NCI-H2081 (cell line): ENCODE measurements at regions not wholly inside any gene's neighbourhood (a gene's known extent, or its start where the extent isn't known, plus 50 kb on each side); places are given as distances from the start of the nearest gene placed in this dataset.

Source experiments
- DNase-seq, 2 experiments: peaks; one replicate each; lab custom pipeline; 2025; lab: John Stamatoyannopoulos, UW

DNA sequence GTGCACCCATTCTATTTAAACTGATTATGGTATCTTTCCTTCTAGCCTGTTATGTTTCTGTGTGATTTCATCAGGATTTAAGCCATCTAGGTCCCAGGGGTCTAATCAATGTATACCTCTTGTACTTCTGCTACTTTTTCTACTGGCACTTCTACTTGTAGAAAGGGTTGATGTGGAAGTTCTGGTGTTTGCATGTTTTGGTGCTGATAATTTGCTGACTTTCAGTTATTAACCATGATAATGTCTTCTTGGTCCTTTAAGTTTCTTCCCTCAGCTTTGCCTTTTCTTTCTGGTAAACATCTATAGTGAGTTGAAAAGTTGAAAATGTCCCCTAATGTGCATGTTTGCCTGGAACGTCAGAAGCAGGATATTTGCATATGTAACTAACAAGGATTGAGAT lies 390.6 kb upstream of the MAP3K7 start:
- no peak for DNase-seq

DNA sequence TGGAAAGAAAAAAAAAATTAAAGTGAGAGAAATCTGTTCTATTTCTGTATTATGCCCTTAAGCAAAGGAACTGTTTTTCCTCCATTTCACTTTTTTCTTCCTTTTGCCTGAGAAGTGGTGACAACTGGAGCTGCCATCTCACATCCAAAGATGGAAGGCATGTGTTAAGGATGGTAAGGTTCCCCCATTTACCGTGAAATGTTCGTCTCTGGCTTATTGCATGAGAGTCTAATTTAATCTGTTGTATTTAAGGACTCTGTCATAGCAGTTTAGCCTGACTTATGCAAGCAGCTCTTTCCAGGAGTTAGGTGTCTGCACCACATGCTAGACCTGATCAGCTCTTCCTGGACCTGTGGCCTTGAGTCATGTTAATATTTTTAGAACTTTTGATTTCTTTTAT lies 389.5 kb upstream of the MAP3K7 start:
- no peak for DNase-seq

DNA sequence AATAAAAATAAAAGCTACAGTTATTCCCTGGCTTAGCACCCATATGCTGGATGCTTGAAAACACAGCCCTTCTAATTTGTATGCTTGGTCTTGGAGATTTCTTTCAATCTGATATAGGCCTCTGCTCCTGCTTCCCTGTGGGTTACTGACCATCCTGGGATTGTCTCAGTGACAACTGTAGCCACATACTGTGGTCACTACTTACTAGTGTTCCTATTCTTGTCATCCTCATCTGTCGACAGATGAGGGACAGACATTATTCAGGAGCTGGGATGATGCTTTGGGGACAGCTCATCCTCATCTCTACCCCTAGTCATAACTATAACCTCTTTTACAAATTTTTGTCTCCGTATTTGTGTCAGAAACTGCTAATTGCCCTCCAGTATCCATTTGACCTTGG lies 388.9 kb upstream of the MAP3K7 start:
- DNase-seq: no peak

DNA sequence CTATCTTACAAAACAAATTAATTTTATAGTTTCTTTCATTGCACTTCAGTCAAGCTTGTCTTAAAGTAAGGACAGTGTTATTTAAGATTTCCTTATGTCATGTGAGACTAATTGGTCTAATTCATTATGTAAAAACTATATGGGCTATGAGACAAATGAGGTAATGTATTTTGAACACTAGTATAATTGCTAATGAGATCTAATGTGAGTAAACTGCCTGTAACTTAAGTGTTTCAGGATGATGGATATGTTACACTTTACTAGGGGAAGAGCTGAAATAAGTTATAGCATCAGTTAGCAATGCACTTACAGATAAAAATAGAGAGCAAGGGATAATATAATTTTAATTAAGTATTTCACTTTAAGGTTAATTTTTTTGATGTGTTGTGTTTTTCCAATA lies 386.3 kb upstream of the MAP3K7 start:
- DNase-seq: no peak

DNA sequence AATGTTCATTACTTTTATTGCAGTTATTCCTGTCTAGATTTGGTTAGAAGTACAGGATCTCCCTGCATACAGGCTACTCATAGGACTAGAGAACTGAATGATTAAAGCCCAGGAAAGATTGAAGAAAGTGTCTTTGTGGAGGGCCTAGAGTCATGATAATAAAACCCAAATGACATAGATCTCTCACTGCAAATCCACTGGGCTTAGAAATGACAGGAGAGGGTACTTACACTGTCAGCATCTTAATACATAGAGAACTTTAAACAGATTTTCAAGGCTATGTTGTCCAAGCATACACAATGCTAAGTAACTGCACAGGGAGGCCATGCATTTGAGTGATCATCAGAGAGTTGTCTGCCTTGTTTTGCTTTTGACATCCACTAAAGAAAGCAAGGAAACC lies 383.8 kb upstream of the MAP3K7 start:
- DNase-seq: no peak

DNA sequence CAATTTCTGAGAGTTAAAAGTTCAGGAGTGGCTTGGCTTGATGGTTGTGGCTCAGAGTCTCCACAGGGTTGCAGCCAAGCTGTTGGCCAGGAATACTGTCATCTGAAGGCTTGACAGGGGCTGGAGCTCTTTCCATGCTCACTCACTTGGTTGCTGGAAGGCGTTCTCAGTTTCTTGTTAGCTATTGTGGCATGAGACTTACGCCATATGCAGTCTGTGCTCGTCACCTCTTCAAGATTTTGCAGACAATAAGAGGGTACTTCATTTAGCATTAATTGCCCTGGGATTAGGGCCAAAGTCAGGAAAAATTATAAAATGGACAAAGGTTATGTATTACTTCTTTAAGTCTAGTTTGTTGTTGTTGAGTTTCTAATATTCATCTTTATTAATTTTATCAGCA lies 380.6 kb upstream of the MAP3K7 start:
- DNase-seq: no peak

DNA sequence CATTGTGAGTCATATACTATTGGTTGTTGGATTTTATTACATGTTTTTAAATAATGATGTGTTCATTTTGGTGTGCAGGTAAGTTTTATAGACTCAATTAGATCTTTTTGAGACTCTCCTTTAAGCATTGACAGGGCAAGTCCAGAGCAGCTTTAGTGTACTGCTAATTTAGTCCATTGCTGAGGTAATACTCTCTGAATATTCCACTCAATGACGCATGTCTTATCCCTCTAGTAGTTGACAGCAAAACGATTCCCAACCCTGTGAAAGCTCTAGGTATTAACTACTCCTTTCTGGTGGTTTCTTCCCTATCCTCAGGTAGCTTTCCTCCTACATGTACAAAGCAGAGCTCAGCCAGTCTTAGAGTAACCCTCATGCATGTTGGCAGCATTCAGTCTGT lies 373.5 kb upstream of the MAP3K7 start:
- DNase-seq: no peak

DNA sequence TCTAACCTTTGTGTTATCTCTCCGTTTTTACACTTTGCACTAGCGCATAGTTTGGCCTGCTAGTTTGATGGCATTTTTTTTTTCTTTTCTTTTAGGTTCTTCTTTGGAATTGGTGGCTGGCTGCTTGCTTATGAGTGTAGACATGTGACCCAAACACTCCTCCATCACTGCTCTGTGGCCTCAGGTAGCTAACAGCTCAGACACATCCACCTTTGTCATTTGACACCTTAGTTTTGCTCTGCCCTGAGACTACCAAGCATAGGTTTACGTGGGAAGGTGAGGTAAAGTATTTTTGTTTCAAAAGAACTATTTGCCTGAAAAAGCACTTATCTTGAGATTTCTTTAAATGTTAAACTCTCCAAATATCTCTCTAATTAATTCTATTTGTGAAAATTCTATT lies 368.4 kb upstream of the MAP3K7 start:
- no peak for DNase-seq

DNA sequence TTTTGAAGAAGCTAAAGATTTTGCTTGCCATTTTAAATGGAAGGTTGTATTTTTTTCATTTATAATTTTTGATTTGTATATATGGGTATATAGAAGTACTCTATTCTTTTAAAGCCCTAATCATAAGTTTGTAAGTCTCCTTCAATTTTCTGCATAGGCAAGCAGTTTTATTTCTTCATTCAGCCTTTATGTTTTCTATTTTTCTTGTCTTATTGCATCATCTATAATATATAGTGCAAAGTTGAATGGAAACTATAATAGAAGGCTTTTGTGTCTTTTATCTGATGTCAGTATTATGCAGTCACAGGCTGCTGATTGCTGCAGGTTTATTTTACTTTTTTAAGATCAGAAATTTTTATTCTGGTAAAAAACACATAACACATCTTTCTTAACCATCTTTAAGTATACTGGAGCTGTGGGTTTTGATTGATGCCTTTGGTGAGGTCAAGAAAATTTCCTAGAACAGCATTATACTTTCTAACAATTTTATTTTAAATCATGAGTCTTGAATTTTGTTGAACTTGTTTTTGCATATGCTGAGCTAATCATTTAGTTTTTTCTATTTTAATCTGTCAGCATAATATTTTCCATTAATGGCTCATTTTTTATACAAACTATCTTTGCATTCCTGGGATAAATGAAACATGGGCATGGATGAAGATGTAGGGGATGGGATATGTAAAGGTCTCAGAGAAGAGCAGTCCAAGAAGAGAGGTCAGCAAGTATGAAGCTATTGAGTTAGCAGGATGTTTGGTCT lies 366.7 kb upstream of the MAP3K7 start:
- DNase-seq: no peak

DNA sequence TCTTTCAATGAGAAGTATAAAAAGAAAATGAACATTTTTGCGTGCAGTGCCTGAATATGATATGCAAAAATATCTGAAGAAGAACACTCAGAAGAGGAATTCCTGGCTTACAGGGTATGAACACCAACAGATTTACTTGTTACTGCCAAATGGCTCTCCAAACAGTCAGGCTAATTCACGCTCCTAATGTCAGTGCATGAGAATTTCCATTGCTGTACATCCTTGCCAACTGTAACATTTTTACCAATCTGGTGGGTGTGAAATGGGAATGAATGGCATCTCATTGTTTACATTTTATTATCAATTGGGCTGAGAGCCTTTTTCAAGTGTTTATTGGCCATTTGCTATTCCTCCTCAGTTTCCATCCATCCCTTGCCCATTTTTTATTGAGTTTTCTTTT lies 365.3 kb upstream of the MAP3K7 start:
- no peak for DNase-seq

DNA sequence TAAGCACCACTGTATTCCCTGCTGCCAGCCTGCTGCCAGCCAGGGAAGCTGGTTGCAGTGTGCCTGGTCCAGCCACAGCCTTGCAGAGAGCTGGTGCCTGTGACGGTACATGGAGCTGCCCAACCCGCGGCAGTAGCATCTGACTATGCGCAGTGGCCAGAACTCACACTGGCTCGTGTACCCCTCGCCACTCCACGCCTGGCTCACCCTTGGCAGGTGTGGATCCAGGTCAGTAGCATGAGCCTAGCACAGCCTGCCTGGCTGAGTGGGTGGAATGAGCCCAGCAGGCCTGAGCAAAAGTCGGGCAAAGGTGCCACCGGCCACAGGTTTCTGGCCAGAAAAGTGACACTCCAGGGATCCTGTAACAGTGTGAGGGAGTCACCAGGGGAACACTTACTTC lies 361.7 kb upstream of the MAP3K7 start:
- DNase-seq: no peak

DNA sequence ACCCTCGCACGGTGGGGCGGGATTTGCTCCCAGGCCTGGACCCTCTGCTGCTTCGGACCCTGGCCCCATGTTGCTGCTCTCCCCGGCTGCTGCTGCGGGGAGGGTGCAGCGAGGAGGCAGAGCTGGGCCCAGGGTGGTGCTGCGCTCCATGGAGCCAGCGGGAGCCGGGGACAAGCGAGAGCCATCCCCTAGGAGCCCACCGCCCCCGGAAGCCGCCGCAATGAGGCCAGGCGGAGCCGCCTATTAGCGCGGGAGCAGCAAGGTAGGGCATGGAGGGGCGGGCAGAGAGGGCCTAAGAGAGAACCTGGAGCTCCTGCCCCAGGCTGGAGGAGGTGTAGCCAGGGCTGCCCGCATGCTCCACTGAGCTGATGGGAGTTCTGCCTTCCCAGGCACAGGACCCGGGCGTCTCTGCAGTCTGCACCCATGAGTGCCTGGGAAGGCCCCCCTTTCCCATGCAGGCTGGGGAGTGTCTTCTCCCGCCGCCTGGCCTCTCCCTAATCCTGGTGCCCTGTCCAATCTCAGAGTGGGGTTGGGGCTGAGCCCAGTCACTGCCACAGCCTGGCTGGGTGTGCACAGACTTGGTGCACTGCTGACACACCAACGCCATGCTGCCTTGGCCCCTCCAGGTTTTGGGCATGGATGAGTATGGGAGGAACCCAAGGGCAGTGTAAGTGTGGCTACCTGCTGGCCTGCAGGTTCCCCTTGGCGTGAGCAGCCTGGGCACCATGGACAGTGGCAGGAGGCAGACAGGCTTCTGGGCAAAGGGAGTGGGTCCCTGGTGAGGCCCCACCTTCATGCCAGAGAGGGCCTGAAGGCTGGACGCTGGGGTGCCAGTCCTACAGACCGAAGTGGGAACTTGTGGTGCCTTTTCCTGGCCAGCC lies 360.6 kb upstream of the MAP3K7 start:
- no peak for DNase-seq

DNA sequence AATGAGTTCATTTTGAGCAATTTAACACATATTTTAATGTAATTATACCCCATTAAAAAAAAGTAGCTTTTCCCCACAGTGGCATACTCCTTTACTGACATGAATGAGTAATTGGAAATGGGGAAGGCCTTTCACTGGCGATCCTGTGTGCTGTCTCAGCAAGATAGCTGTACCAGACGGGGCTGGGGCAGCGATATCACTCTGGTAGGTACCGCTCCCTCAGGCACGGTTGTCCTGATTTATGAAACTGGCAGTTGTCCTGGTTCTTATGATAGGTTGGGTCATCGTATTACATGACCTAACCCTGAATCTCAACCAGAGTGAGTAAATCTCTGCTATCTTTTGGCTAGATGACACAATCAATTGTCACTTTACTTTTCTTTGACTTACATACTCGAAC lies 355.0 kb upstream of the MAP3K7 start:
- DNase-seq: no peak

DNA sequence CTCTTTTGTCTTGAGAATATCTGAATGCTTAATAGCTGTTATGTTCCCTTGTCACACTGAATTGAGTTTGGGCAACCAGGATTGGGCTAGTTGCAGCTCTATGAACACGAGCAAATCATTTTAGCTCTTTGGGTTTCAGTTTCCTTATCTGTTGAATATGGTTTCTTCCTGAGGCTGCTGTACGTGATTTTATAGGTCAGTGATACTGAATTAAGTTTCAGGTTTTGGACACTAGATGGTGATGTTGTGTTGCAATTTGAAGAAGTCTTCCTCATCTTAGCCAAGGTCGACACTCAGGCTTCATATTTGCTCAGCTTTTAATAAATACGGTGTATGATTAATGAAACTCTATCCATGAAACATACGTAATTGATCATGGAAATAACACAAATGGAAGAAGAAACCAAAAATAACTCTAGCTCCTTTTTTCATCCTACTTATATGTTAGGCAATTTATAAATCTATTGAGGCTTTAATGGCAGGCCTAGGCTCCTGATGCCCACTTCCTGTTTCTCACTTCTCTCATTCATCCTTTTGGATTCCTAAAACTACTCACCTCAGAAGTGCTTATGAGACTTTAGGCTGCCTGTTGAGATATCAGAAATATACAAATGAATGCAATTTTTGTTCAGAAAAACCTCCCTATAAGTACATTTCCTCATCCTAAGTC lies 354.1 kb upstream of the MAP3K7 start:
- DNase-seq: peak; percentile 46 to 77

DNA sequence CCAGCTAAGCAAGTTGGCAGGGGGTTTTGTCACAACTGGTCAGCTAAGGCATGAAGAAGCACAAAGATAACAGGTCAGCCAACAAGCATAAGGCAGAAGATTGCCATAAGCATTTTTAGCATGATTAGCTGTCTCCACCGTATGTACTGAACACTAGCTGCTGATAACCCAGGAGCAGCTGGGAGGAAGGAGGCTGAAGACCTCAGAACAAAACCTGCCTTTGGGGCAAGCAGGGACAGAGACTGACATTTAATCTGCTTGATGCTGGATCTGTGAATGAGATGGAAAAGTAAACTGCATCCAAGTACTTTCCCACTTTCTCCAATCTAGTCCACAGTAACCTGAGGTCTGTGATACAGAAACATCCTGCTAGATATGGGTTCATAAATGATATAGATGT lies 353.0 kb upstream of the MAP3K7 start:
- DNase-seq: no peak

DNA sequence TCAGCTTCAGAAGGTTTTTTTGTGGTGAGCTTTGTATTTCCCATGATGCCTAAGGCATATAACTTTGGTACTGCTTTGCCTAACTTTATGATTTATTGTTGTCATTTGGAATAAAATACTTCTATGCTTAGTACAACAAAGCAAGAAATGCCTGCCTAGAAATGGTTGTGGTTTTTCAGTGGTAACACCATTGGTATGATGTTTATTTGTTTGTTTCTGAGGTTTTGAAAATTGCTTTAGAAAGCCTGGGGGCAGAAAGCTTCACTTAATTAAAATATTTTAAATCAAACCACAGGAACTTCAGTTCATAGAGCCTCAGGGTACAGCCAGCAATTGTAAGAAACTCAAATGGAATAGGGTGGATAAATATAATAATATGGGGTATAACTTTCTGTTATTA lies 351.2 kb upstream of the MAP3K7 start:
- no peak for DNase-seq

DNA sequence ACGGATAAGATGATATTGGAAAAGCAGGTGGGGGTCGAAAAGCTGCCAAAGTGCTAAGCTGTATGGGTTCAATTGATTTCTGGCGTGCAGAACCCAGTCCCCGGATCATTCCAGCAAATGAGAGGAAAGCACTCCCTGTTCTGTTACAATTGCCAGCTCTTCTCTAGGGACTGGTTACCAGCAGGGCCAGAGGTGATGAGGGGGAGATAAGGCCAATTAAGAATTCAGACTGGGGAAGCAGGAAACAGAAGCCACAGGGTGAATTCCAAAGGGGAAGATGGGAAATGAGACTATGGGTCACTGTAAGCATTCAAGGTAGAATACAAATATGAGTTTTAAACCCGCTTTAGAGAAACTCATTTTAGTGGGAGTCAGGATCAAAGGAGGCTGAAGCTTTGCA lies 349.4 kb upstream of the MAP3K7 start:
- DNase-seq: no peak

DNA sequence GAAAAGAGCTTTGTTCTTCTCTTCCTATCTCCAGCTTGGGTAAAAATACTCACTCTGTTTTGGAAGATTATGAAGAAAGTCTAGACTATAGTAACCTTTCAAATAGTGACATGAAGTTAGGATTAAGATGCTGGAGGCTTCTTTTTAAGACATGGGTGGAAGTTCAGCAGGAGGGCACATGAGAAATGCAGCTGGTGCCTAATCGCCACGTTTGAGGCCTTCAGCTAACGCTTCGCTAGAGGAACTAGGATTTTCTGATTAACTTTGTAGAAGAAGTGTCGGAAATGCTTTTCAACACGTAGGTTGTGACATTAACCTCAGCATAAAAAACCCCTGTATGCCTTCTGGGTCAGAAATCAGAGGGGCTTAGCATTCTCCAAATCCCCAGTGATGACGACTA lies 348.1 kb upstream of the MAP3K7 start:
- DNase-seq: no peak

DNA sequence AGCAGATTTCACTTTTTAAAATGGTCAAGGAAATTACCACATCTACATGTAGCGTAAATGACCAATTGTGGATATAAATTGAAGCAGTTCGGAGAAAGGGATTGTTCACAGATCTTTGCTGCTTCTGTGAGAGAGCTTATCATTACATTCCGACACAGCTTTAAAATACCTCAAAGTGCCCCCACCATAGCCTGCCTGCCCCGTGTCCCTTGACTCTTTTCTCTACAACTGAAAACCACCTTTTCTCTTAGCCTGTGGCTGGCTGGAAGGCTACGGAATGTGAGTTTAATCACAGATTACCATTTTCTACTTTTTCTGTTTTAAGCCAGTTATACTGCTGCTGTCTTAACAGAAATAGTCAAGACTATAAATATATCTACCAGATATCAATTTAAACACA lies 347.2 kb upstream of the MAP3K7 start:
- no peak for DNase-seq

DNA sequence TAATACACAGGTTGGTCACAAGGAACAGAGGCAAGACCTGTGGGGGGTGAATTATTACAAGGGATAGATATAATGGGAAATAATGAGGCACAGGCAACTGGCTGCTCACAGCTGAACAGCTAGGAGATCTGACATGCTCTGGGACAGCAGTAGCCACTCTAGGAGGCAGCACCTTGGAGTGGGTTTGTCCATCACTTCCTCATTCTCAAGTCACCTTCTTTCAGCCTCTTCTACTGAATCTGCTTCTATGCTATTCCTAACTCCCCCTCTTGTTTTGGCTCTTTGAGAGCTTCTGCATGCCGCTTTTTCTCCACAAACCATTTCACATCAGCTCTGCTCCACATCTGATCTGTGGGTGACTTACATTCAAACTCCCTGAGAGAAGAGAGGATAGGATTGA lies 345.5 kb upstream of the MAP3K7 start:
- no peak for DNase-seq

DNA sequence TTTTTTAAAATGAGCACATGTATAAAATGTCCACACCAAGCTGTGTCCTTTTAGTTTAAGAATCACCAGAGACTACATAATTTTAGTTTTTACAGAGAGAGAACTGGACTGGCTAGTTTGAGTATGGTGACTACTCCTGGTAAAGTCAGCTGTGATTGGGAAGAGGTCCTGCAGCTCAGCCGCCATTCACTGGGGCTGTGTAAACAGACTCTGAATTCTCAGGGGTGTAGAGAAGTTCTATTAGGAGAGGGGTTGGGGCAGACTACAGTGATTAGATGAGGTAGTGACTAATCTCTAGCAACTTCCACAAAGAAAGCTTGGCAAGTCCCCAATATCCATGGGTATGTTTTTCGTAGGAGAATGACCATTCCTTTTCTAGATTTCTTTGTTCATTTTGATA lies 341.2 kb upstream of the MAP3K7 start:
- DNase-seq: no peak

DNA sequence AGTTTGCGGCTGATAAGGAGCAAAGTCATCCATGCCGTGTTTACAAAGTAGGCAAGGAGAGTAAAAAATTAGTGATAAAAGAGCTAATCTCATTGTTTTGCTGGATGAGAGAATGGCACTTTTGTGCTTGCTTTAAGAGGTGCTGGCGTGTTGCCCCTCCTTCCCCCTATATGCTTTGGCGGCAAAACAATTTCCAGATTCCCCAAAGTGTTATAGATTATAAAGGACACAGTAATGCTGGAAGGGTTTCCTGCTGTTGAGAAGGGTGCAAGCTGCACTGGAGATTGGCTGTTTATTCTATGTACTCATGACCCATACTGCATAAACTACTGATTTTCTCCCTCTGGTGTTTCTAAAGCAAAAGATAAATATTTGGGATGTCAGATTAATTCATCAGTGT lies 338.9 kb upstream of the MAP3K7 start:
- DNase-seq: no peak

DNA sequence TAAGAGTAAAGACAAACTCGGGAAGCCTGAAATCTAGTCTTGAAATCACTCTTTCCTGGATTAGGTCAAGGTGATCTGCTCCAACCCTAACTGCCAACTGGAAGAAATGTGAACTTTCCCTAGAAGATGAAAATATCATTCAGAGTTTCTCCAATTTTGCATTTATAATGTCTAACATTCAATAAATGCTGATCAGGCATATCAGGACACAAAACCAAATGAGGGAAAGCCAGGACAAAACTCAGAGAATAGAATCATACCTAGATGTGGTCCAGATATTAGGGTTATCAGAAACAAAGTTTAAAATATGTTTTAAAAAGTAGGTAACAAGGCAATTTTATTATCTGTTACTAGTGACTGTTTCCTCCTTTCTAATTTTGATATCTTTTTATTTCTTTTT lies 335.5 kb upstream of the MAP3K7 start:
- no peak for DNase-seq
